Calu3 (cell line): ENCODE measurements at regions not wholly inside any gene's neighbourhood (a gene's known extent, or its start where the extent isn't known, plus 50 kb on each side); places are given as distances from the start of the nearest gene placed in this dataset.
"Not testable (repeated sequence)": the region's sequence is repeated elsewhere in the genome, so short reads cannot be mapped to it uniquely, and the experiment has no call there.

Experiments
- BruUV-seq: library from RNA; stranded (reverse); fragments of 400-500 nt; replicated peaks from 2 replicates; lab custom pipeline; 2021; lab: Mats Ljungman, UMichigan
- CTCF ChIA-PET: fragments of 300-600 bp; sonication (Branson Sonifier 250); formaldehyde crosslinking; loops from one replicate; lab custom pipeline; 2022; ENCODE audit warnings: antibody characterized with exemption; lab: Charles Lee
- DNase-seq: peaks from one replicate; pipeline ENCODE4 v3.0.0; 2022
- H3K27ac Mint-ChIP-seq: one replicate; pipeline ENCODE4 v1.8.0; 2022; ENCODE audit warnings: mixed read lengths; ENCODE audit not compliant: unreplicated experiment
- H3K27me3 Mint-ChIP-seq: one replicate; pipeline ENCODE4 v1.8.0; 2022; ENCODE audit warnings: mixed read lengths; ENCODE audit not compliant: unreplicated experiment
- H3K36me3 Mint-ChIP-seq: one replicate; pipeline ENCODE4 v1.8.0; 2022; ENCODE audit warnings: mild to moderate bottlenecking, moderate library complexity, mixed read lengths; ENCODE audit not compliant: insufficient read depth, unreplicated experiment
- H3K4me1 Mint-ChIP-seq: one replicate; pipeline ENCODE4 v1.8.0; 2022; ENCODE audit warnings: mild to moderate bottlenecking, low read depth, mixed read lengths; ENCODE audit not compliant: unreplicated experiment
- H3K4me3 Mint-ChIP-seq: one replicate; pipeline ENCODE4 v1.8.0; 2022; ENCODE audit warnings: mild to moderate bottlenecking, low read depth, moderate library complexity, mixed read lengths; ENCODE audit not compliant: unreplicated experiment
- H3K9me3 Mint-ChIP-seq: one replicate; pipeline ENCODE4 v1.8.0; 2022; ENCODE audit warnings: low read depth, mixed read lengths; ENCODE audit not compliant: unreplicated experiment
- intact Hi-C: fragments of 100-400 bp; cut with micrococcal nuclease; formaldehyde crosslinking; loops from one replicate; pipeline ENCODE4 v1.10.0; 2022; ENCODE audit not compliant: unreplicated experiment
- TF ChIP-seq, protein P1 (sequence below): fragments of 200-600 bp; IDR thresholded peaks from one replicate; pipeline ENCODE4 v1.8.0; 2022; ENCODE audit warnings: antibody characterized with exemption; ENCODE audit not compliant: unreplicated experiment

DNA sequence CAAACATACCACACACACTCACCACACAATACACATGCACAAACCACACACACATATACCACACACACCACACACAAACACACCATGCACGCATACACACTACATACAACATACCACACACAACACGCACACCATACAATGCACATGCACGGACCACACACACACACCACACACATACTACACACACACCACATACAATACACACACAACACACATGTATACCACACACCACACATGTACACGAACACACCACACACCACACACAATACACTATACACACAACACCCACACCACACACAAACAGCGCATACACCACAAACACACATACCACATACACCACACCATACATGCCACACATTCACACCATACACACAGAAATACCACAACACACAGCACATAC, 480.3 kb downstream of the DIRAS2 start:
- TF ChIP-seq, protein P1, sequence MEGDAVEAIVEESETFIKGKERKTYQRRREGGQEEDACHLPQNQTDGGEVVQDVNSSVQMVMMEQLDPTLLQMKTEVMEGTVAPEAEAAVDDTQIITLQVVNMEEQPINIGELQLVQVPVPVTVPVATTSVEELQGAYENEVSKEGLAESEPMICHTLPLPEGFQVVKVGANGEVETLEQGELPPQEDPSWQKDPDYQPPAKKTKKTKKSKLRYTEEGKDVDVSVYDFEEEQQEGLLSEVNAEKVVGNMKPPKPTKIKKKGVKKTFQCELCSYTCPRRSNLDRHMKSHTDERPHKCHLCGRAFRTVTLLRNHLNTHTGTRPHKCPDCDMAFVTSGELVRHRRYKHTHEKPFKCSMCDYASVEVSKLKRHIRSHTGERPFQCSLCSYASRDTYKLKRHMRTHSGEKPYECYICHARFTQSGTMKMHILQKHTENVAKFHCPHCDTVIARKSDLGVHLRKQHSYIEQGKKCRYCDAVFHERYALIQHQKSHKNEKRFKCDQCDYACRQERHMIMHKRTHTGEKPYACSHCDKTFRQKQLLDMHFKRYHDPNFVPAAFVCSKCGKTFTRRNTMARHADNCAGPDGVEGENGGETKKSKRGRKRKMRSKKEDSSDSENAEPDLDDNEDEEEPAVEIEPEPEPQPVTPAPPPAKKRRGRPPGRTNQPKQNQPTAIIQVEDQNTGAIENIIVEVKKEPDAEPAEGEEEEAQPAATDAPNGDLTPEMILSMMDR, result no peak
- Mint-ChIP-seq H3K36me3 (no peaks in the 10 kb centered on the region), H3K4me1 (peaks cover 8% of the 10 kb centered on the region), H3K4me3 (no peak overlapping the region), H3K9me3 (no peaks in the 10 kb centered on the region), H3K27ac (no peak overlapping the region), H3K27me3 (no peaks in the 10 kb centered on the region)
- intact Hi-C loops, result no loop called here
- CTCF ChIA-PET, result no interaction called here
- no TSS peak for BruUV-seq
- DNase-seq, result no peak

DNA sequence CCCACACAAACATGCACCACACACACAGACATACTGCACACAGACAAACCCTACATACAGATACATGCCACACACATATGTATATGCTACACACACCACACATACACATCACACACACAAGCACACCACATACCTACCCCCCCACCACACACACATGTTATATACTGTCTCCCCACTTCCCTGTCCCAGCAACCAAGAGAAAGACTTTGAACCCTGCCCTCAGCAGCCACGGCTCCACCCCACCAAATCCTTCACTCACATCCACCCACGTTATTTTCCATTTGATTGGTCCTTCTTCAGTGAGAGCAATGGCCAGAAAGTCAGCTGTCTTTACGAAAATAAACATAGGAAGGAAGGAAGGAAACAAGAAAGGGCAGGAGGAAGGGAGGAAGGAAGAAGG, 479.8 kb downstream of the DIRAS2 start:
- no peak overlapping the region for H3K27ac Mint-ChIP-seq
- H3K9me3 Mint-ChIP-seq, result no peaks in the 10 kb centered on the region
- intact Hi-C loops, result no loop called here
- H3K4me3 Mint-ChIP-seq, result no peak overlapping the region
- TF ChIP-seq, protein P1, result no peak
- H3K27me3 Mint-ChIP-seq, result no peaks in the 10 kb centered on the region
- CTCF ChIA-PET, result no interaction called here
- no peak for DNase-seq
- H3K4me1 Mint-ChIP-seq, result peaks cover 13% of the 10 kb centered on the region
- no TSS peak for BruUV-seq
- H3K36me3 Mint-ChIP-seq, result no peaks in the 10 kb centered on the region

DNA sequence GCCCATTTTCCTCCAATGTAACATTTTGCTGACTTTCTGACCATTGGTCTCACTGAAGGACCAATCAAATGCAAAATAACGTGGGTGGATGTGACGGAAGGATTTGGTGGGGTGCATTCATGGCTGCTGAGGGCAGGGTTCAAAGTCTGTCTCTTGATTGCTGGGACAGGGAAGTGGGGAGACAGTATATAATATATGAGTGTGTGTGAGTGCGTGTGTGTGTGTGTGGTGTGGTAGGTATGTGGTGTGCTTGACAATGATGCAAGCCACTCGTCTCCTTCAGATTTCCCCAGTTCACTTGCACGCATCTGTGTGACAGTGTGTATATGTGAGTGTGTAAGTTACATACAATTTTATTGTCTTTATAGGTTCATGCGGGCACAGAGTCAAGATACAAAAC, 477.3 kb downstream of the DIRAS2 start:
- TF ChIP-seq, protein P1, result no peak
- Mint-ChIP-seq H3K36me3 (no peaks in the 10 kb centered on the region), H3K4me1 (peaks cover 21% of the 10 kb centered on the region), H3K27ac (no peak overlapping the region), H3K27me3 (no peaks in the 10 kb centered on the region), H3K4me3 (no peak overlapping the region), H3K9me3 (no peaks in the 10 kb centered on the region)
- intact Hi-C loops, result no loop called here
- no peak for DNase-seq
- BruUV-seq, result no TSS peak
- CTCF ChIA-PET, result no interaction called here

DNA sequence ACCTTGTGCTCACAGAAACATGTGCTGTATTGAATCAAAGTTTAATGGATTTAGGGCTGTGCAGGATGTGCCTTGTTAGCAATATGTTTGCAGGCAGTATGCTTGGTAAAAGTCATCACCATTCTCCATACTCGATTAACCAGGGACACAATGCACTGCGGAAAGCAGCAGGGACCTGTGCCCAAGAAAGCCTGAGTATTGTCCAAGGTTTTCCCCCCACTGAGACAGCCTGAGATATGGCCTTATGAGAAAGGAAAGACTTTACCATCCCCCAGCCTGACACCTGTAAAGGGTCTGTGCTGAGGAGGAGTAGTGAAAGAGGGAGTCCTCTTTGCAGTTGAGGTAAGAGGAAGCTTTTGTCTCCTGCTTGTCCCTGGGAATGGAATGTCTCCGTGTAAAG, 476.2 kb downstream of the DIRAS2 start:
- intact Hi-C loops, H3K9me3 Mint-ChIP-seq, H3K4me3 Mint-ChIP-seq, H3K27me3 Mint-ChIP-seq, CTCF ChIA-PET, H3K27ac Mint-ChIP-seq, DNase-seq, BruUV-seq, H3K36me3 Mint-ChIP-seq: not testable (repeated sequence)
- H3K4me1 Mint-ChIP-seq, result peaks cover 21% of the 10 kb centered on the region

DNA sequence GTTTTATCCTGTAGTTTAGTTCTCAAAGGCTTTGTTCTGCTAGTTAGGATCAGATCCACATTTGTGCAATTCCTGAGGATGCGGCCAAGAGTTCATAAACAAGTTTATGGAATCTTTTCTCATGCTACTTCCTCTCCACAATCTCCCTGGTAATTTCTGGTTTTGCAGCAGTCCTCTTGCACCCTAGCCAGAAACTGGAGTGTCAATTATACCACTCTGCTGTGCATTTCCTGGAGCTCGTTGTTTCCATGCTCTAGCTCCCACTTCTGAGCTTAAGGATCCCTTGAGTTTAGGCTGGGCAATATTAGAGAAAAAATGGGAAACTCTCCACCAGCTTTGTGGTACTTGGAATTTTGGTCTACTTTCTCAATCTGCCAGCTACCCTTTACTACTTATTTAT, 474.7 kb downstream of the DIRAS2 start:
- Mint-ChIP-seq H3K4me3 (no peak overlapping the region), H3K27ac (no peak overlapping the region), H3K9me3 (peaks cover 7% of the 10 kb centered on the region), H3K4me1 (peaks cover 21% of the 10 kb centered on the region), H3K36me3 (no peaks in the 10 kb centered on the region), H3K27me3 (no peaks in the 10 kb centered on the region)
- CTCF ChIA-PET, result no interaction called here
- intact Hi-C loops, result no loop called here
- no TSS peak for BruUV-seq
- DNase-seq, result no peak
- TF ChIP-seq, protein P1, result no peak
